WTC11 (cell line): ENCODE measurements at regions not wholly inside any gene's neighbourhood (a gene's known extent, or its start where the extent isn't known, plus 50 kb on each side); places are given as distances from the start of the nearest gene placed in this dataset.

ENCODE experiments used
- ATAC-seq: fragments of 200-7000 bp; cut with Tn5 transposase; 2 replicates; pipeline ENCODE4 v1.10.0; 2021; ENCODE audit warnings: mild to moderate bottlenecking, moderate library complexity
- CTCF ChIA-PET: fragments of 300-600 bp; sonication (Branson Sonifier 250); formaldehyde crosslinking; loops from one replicate; lab custom pipeline; 2021; ENCODE audit warnings: antibody characterized with exemption; lab: Charles Lee
- POLR2A ChIA-PET: fragments of 350-600 bp; sonication (Branson Sonifier 250); formaldehyde crosslinking; loops from one replicate; lab custom pipeline; 2021; ENCODE audit warnings: antibody characterized with exemption; lab: Charles Lee
- DNase-seq: peaks from one replicate; pipeline ENCODE4 v3.0.0; 2021; ENCODE audit warnings: low spot score
- H3K27ac Mint-ChIP-seq: 2 replicates; pipeline ENCODE4 v1.8.0; 2021; ENCODE audit warnings: mixed read lengths
- H3K27me3 Mint-ChIP-seq: 2 replicates; pipeline ENCODE4 v1.8.0; 2021; ENCODE audit warnings: low read depth, mild to moderate bottlenecking, moderate library complexity, mixed read lengths
- H3K36me3 Mint-ChIP-seq: 2 replicates; pipeline ENCODE4 v1.8.0; 2021; ENCODE audit warnings: mixed read lengths
- H3K4me1 Mint-ChIP-seq: 2 replicates; pipeline ENCODE4 v1.8.0; 2022; ENCODE audit warnings: mixed read lengths
- H3K4me3 Mint-ChIP-seq: 2 replicates; pipeline ENCODE4 v1.8.0; 2021; ENCODE audit warnings: mild to moderate bottlenecking, moderate library complexity, mixed read lengths
- H3K9me3 Mint-ChIP-seq: 2 replicates; pipeline ENCODE4 v1.8.0; 2021; ENCODE audit warnings: mixed read lengths
- CBFB ChIP-seq: sonication (generic); formaldehyde crosslinking; IDR thresholded peaks from 2 replicates; pipeline ENCODE4 v1.8.1; 2022; ENCODE audit warnings: mild to moderate bottlenecking, low read depth, missing genetic modification reagents
- TF ChIP-seq, protein P1 (sequence below): sonication (generic); formaldehyde crosslinking; IDR thresholded peaks from 2 replicates; pipeline ENCODE4 v1.8.0; 2023; ENCODE audit warnings: missing genetic modification reagents, mild to moderate bottlenecking, borderline replicate concordance
- TF ChIP-seq, protein P2 (sequence below): sonication (generic); formaldehyde crosslinking; IDR thresholded peaks from 2 replicates; pipeline ENCODE4 v1.8.1; 2022; ENCODE audit warnings: missing genetic modification reagents, borderline replicate concordance
- TF ChIP-seq, protein P3 (sequence below): sonication (generic); formaldehyde crosslinking; IDR thresholded peaks from 2 replicates; pipeline ENCODE4 v1.8.0; 2022; ENCODE audit warnings: mild to moderate bottlenecking, missing genetic modification reagents
- TF ChIP-seq, protein P4 (sequence below): sonication (generic); formaldehyde crosslinking; IDR thresholded peaks from 2 replicates; pipeline ENCODE4 v1.8.1; 2023; ENCODE audit warnings: mild to moderate bottlenecking, missing genetic modification reagents, borderline replicate concordance
- TF ChIP-seq, protein P5 (sequence below): fragments of 250-450 bp; sonication (Bioruptor Pico); IDR thresholded peaks from 2 replicates; pipeline ENCODE4 v1.9.0; 2021; ENCODE audit warnings: mild to moderate bottlenecking

DNA sequence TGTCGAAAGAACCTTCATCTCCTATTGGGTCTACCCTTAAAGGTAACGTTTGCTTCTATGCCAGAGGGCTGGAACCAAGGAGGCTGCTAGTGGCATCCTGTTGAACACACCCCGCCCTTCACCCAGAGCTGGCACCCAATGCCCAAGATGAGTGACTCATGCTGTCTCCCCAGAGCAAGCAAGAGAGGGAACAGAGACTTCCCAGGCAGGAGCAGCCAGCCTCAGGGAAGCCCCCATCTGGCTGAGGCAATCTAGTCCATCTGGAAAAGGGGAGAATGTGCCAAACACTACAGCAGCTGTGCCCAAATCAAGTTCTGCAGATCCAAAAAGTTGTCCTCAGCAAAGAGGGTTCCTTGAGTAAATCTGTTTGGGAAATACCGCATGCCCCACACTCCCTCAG is 91.9 kb upstream of the TP53I11 start (continued):
- TF ChIP-seq, protein P1, sequence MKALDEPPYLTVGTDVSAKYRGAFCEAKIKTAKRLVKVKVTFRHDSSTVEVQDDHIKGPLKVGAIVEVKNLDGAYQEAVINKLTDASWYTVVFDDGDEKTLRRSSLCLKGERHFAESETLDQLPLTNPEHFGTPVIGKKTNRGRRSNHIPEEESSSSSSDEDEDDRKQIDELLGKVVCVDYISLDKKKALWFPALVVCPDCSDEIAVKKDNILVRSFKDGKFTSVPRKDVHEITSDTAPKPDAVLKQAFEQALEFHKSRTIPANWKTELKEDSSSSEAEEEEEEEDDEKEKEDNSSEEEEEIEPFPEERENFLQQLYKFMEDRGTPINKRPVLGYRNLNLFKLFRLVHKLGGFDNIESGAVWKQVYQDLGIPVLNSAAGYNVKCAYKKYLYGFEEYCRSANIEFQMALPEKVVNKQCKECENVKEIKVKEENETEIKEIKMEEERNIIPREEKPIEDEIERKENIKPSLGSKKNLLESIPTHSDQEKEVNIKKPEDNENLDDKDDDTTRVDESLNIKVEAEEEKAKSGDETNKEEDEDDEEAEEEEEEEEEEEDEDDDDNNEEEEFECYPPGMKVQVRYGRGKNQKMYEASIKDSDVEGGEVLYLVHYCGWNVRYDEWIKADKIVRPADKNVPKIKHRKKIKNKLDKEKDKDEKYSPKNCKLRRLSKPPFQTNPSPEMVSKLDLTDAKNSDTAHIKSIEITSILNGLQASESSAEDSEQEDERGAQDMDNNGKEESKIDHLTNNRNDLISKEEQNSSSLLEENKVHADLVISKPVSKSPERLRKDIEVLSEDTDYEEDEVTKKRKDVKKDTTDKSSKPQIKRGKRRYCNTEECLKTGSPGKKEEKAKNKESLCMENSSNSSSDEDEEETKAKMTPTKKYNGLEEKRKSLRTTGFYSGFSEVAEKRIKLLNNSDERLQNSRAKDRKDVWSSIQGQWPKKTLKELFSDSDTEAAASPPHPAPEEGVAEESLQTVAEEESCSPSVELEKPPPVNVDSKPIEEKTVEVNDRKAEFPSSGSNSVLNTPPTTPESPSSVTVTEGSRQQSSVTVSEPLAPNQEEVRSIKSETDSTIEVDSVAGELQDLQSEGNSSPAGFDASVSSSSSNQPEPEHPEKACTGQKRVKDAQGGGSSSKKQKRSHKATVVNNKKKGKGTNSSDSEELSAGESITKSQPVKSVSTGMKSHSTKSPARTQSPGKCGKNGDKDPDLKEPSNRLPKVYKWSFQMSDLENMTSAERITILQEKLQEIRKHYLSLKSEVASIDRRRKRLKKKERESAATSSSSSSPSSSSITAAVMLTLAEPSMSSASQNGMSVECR (CRISPR knock-in tag) = no peak
- TF ChIP-seq, protein P2, sequence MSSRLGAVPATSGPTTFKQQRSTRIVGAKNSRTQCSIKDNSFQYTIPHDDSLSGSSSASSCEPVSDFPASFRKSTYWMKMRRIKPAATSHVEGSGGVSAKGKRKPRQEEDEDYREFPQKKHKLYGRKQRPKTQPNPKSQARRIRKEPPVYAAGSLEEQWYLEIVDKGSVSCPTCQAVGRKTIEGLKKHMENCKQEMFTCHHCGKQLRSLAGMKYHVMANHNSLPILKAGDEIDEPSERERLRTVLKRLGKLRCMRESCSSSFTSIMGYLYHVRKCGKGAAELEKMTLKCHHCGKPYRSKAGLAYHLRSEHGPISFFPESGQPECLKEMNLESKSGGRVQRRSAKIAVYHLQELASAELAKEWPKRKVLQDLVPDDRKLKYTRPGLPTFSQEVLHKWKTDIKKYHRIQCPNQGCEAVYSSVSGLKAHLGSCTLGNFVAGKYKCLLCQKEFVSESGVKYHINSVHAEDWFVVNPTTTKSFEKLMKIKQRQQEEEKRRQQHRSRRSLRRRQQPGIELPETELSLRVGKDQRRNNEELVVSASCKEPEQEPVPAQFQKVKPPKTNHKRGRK (CRISPR knock-in tag) = no peak
- TF ChIP-seq, protein P3, sequence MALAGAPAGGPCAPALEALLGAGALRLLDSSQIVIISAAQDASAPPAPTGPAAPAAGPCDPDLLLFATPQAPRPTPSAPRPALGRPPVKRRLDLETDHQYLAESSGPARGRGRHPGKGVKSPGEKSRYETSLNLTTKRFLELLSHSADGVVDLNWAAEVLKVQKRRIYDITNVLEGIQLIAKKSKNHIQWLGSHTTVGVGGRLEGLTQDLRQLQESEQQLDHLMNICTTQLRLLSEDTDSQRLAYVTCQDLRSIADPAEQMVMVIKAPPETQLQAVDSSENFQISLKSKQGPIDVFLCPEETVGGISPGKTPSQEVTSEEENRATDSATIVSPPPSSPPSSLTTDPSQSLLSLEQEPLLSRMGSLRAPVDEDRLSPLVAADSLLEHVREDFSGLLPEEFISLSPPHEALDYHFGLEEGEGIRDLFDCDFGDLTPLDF = no peak

DNA sequence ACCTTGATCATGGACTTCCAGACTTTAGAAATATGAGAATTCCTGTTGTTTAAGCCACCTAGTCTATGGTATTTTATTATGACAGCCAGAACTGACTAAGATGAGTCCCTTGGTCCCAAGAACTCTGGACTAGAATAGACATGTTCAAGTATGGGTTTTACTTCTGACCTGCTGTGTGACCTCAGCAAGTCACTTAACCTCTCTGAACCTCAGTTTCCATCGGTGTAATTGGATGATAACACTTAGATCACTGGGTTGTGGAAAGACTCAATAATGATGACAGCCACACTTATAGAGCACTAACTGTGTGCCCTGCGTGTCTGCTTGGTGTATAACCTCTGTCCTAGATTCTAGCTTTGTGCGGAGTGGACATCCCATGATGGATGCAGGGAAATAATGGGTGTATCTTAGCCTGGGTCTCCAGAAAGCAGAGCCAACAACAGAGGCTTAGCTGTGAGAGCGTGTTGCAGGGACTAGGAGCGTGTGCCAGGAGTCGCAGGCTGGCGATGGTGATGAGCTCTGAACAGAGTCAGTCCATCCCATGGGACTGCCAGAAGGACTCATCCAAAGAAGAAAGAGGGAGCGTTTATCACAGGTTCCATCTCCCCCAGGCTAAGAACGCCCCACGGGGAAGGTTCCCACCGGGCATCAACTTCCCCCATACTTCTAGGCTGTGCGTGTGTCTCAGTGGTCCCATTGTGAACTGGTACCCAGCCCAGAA is 93.2 kb upstream of the TP53I11 start:
- H3K27ac Mint-ChIP-seq = no peak overlapping the region
- H3K4me3 Mint-ChIP-seq = no peak overlapping the region
- CTCF ChIA-PET = interaction anchor here (1.0 to 1.3 kb wide), 2 partner anchors 56 to 66 kb away, joined by 3 to 4 read pairs; no protein-coding TSS in a partner anchor
- ATAC-seq (no peak), DNase-seq (no peak)
- POLR2A ChIA-PET = interaction anchor here (0.6 kb wide), 1 partner anchor 13 kb away, joined by 3 read pairs; no protein-coding TSS in a partner anchor
- no peak for TF ChIP-seq CBFB (CRISPR knock-in tag)
- TF ChIP-seq, protein P4, sequence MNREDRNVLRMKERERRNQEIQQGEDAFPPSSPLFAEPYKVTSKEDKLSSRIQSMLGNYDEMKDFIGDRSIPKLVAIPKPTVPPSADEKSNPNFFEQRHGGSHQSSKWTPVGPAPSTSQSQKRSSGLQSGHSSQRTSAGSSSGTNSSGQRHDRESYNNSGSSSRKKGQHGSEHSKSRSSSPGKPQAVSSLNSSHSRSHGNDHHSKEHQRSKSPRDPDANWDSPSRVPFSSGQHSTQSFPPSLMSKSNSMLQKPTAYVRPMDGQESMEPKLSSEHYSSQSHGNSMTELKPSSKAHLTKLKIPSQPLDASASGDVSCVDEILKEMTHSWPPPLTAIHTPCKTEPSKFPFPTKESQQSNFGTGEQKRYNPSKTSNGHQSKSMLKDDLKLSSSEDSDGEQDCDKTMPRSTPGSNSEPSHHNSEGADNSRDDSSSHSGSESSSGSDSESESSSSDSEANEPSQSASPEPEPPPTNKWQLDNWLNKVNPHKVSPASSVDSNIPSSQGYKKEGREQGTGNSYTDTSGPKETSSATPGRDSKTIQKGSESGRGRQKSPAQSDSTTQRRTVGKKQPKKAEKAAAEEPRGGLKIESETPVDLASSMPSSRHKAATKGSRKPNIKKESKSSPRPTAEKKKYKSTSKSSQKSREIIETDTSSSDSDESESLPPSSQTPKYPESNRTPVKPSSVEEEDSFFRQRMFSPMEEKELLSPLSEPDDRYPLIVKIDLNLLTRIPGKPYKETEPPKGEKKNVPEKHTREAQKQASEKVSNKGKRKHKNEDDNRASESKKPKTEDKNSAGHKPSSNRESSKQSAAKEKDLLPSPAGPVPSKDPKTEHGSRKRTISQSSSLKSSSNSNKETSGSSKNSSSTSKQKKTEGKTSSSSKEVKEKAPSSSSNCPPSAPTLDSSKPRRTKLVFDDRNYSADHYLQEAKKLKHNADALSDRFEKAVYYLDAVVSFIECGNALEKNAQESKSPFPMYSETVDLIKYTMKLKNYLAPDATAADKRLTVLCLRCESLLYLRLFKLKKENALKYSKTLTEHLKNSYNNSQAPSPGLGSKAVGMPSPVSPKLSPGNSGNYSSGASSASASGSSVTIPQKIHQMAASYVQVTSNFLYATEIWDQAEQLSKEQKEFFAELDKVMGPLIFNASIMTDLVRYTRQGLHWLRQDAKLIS (CRISPR knock-in tag) = no peak
- TF ChIP-seq, protein P5, sequence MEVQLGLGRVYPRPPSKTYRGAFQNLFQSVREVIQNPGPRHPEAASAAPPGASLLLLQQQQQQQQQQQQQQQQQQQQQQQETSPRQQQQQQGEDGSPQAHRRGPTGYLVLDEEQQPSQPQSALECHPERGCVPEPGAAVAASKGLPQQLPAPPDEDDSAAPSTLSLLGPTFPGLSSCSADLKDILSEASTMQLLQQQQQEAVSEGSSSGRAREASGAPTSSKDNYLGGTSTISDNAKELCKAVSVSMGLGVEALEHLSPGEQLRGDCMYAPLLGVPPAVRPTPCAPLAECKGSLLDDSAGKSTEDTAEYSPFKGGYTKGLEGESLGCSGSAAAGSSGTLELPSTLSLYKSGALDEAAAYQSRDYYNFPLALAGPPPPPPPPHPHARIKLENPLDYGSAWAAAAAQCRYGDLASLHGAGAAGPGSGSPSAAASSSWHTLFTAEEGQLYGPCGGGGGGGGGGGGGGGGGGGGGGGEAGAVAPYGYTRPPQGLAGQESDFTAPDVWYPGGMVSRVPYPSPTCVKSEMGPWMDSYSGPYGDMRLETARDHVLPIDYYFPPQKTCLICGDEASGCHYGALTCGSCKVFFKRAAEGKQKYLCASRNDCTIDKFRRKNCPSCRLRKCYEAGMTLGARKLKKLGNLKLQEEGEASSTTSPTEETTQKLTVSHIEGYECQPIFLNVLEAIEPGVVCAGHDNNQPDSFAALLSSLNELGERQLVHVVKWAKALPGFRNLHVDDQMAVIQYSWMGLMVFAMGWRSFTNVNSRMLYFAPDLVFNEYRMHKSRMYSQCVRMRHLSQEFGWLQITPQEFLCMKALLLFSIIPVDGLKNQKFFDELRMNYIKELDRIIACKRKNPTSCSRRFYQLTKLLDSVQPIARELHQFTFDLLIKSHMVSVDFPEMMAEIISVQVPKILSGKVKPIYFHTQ (CRISPR knock-in tag) = no peak
- TF ChIP-seq, all 79 proteins: peak for 0
- peaks cover 10% of the 10 kb centered on the region for H3K4me1 Mint-ChIP-seq
- H3K9me3 Mint-ChIP-seq = peaks cover 6% of the 10 kb centered on the region
- peaks cover 6% of the 10 kb centered on the region; the same call in 1 of the 2 replicates for H3K36me3 Mint-ChIP-seq
- no peaks in the 10 kb centered on the region; the same call in 1 of the 2 replicates for H3K27me3 Mint-ChIP-seq
